Urinary bladder (tissue), 3 donors: ENCODE measurements at regions not wholly inside any gene's neighbourhood (a gene's known extent, or its start where the extent isn't known, plus 50 kb on each side); places are given as distances from the start of the nearest gene placed in this dataset.
A peak's percentile ranks its signal among the peaks of the same experiment; 100 is the strongest.

Experiments
- DNase-seq: peaks from one replicate; pipeline ENCODE4 v3.0.0-alpha.2; 2015; ENCODE audit errors: extremely low spot score
- H3K27ac ChIP-seq: one replicate; pipeline ENCODE4 v1.5.1; 2013; ENCODE audit warnings: low read depth, mild to moderate bottlenecking, moderate library complexity
- H3K36me3 ChIP-seq: one replicate; pipeline ENCODE4 v1.6.1; 2013; ENCODE audit warnings: mild to moderate bottlenecking, moderate library complexity; ENCODE audit not compliant: insufficient read depth
- H3K4me1 ChIP-seq: one replicate; pipeline ENCODE4 v1.6.1; 2013; ENCODE audit warnings: mild to moderate bottlenecking, moderate library complexity; ENCODE audit not compliant: insufficient read depth
- H3K4me3 ChIP-seq: one replicate; pipeline ENCODE4 v1.5.1; 2013; ENCODE audit warnings: low read depth, low read length
- WGBS: extraction: QIAGEN DNeasy Blood & Tissue Kit; methylation state at CpG from one replicate; pipeline ENCODE4 v1.1.7; 2013; 5-methylcytosine and 5-hydroxymethylcytosine counted together
- donor health status: healthy with polysubstance abuse.
- donor health status: healthy.

DNA sequence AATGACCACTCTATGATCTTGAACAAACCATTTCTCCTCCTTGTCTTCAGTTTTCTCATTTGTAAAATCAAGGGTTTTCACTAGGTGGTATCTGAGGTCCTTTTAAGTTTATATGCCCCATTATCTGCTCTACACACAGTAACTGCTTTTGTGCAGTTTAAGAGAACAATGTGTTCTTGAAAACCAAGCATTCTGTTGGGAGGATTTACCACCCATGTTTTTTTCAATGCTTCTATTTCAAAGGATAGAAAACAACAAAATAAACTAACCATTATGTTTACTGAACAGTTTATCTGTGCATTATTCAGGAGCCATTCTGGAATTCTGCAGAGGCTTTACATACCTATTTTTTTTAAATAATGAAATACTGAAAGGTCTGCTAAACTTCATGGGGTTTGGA lies 67.6 kb upstream of the C3orf49 start:
- Histone ChIP-seq H3K4me1 (no peaks in the 10 kb centered on the region), H3K4me3 (no peak overlapping the region), H3K27ac (no peak overlapping the region), H3K36me3 (no peaks in the 10 kb centered on the region)
- DNase-seq = no peak

DNA sequence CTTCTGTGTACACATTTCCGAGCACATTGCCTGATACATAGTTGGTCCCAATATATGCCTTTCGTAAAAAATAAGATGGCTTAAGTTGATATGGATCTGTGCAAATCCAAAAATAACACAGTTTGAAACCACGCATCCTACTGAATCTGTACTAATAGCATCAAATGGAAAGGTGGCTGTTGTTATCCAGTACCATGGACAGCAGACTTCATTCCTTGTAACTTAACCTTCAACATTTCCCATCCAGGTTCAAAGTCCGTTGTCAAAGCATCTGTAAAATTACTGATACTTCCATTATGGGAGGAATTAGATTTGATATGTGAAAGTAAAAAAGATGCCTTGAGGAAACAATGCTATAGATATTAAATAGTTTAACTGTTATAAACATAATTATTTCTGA lies 65.5 kb upstream of the C3orf49 start:
- DNase-seq = no peak
- no peak overlapping the region for H3K27ac ChIP-seq

DNA sequence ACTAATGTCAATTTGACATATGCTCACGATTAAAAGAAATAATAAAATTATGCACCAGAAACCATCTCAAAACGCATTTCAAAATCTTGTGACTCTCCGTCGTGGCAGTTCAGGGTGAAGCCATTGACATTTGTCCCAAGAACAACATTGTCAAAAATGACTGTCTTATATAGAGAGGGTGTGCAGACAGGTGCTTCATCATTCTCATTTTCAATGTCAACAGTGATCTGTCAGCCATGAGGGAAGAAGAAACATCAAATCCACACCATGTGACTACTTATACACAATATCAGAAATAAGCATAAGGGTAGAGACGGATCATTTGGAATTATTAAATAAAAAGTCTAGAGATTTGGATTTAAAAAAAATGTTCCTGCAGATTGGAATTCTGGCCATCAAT lies 65.1 kb upstream of the C3orf49 start:
- Histone ChIP-seq H3K4me1 (no peaks in the 10 kb centered on the region), H3K4me3 (no peak overlapping the region), H3K27ac (no peak overlapping the region), H3K36me3 (no peaks in the 10 kb centered on the region)
- no peak for DNase-seq
- 41% methylated on average over 5 of the region's 5 CpGs for WGBS

More for the DNA sequence above, 65.5 kb upstream of the C3orf49 start:
- no peaks in the 10 kb centered on the region for H3K36me3 ChIP-seq
- WGBS = 48% methylated on average over 4 of the region's 4 CpGs
- no peak overlapping the region for H3K4me3 ChIP-seq
- H3K4me1 ChIP-seq = no peaks in the 10 kb centered on the region

DNA sequence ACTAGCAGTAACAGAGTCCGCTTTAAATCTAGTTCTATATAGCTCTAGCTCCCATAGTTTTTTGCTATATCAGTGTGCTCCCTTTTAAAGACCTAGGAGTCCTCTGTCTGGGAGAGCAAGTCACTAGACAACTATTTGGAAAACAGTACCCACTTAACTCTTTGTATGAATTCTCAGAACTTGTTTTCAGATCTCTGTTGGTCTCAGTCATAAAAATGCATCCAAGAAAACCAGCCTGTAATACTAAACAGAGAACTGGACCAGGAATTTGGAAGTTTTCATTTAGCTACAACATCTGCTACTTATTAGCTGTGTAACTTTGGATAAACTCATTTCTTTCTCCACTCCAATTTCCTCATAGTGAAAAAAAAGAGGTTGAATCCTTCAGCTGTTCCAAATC lies 56.9 kb upstream of the C3orf49 start:
- H3K4me1 ChIP-seq = no peaks in the 10 kb centered on the region
- H3K4me3 ChIP-seq = no peak overlapping the region
- 50% methylated on average over 1 of the region's 1 CpG for WGBS
- peak; percentile 3 for DNase-seq
- H3K27ac ChIP-seq = no peak overlapping the region
- H3K36me3 ChIP-seq = no peaks in the 10 kb centered on the region

DNA sequence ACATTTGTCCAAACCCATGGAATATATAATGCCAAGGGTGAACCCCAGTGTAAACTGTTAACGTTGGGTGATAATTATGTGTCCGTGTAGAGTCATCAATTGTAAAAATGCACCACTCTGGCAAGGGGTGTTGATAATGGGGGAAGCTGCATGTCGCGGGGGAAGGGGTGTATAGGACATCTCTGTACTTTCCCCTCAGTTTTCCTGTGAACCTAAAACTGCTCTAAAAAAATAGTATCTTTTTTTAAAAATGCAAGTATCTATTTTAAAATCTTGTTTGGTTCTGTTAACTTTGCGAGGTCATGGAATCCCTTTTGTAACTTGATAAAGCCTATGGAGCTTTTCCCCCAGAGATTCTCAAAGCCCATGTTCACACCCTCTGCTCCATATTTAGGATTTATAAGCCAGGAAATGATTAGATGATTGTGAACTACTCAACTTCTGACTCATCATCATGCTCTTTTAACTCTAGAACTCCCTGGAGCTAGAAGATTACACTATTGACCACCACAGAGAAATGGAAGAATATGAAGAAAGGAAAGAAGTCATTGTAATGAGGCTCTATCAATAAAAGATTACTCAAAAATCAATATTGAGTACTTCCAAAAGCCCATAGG lies 56.1 kb upstream of the C3orf49 start:
- Histone ChIP-seq H3K4me1 (no peaks in the 10 kb centered on the region), H3K4me3 (no peak overlapping the region), H3K27ac (no peak overlapping the region), H3K36me3 (no peaks in the 10 kb centered on the region)
- DNase-seq = no peak
- 29% methylated on average over 5 of the region's 5 CpGs for WGBS

DNA sequence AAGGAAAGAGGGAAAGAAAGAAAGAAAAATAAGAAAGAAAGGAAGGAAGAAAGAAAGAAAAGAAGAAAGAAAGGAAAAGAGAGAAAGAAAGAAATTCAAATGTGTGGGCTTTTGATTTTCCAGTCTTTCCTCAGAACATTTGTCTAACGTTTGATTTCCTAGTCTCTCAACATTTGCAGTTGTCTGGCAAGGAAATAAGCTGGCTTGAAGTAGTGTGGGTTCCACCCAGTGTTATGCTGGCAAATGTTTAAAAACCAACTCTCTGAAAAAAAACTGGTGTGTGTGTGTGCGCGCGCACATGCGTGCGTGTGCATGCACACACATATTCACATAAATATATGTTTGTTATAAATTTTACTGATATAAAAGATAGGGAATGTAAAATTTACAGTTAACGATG lies 54.6 kb upstream of the C3orf49 start:
- DNase-seq = no peak
- H3K4me1 ChIP-seq = no peaks in the 10 kb centered on the region
- H3K27ac ChIP-seq = no peak overlapping the region
- H3K36me3 ChIP-seq = no peaks in the 10 kb centered on the region
- 81% methylated on average over 7 of the region's 7 CpGs for WGBS
- no peak overlapping the region for H3K4me3 ChIP-seq

DNA sequence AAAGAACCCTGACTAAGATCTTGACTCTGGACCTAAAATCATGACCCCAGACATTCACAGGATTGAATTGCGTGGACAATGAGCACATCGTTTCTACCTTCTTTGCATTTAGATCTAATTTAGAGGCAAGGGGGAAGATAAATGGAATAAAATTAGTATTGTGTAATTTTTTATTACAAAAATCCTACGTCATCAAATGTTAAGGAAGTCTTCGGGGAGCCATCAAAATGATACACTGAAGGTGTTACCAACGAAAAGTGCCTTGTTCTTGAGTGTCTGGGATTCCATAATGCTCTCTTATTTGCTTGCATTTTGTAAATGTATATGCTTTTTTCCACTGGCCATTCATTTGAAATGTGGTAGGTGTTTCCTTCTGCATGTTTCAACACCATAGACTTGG lies 52.8 kb upstream of the C3orf49 start:
- Histone ChIP-seq H3K27ac (no peak overlapping the region), H3K4me1 (no peaks in the 10 kb centered on the region), H3K36me3 (no peaks in the 10 kb centered on the region), H3K4me3 (no peak overlapping the region)
- no peak for DNase-seq
- whole genome bisulfite sequencing = 87% methylated on average over 5 of the region's 5 CpGs

DNA sequence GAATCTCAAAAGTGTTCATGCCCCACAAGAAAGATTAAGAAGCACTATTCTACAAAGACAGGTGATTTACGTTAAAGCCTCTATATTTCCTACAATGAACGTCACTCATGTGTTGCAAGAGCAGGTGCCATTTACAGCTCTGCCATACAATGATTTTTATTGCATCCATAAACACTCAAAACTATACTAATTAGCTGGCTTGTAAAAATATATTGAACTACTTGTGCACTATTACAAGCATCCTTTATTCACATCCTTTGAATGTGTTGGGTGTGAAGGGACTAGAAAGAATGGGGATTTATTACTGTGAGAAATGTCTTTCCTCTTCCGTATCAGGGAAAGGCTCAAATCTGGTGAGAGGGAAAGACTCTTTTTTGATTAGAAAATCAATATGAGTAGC lies 50.7 kb upstream of the C3orf49 start:
- H3K36me3 ChIP-seq = no peaks in the 10 kb centered on the region
- no peak overlapping the region for H3K27ac ChIP-seq
- H3K4me3 ChIP-seq = no peak overlapping the region
- H3K4me1 ChIP-seq = no peaks in the 10 kb centered on the region
- DNase-seq = no peak
- 50% methylated on average over 3 of the region's 3 CpGs for WGBS

DNA sequence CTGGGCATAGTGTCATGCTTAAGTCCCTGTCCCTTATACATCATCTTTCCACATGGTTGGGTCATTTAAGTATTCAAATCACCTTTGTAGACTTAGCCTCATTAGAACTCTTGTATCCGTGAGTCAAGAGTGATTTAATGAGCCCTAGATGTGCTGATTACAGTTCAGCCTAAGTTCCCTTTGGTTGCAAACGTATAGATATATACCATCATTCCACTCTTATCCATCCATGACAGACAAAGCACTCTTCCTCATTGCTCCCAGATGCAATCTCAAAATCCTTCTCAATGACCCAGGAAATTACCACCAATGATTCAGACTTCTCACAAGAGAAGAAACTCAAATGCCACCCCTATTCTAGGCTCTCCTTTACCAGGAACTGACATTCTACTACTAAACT lies 50.2 kb upstream of the C3orf49 start:
- H3K27ac ChIP-seq = no peak overlapping the region
- no peak for DNase-seq
- 48% methylated on average over 2 of the region's 2 CpGs for WGBS
- no peaks in the 10 kb centered on the region for H3K4me1 ChIP-seq
- H3K36me3 ChIP-seq = no peaks in the 10 kb centered on the region
- H3K4me3 ChIP-seq = no peak overlapping the region
